ENCODE measurements at regions not wholly inside any gene's neighbourhood (a gene's known extent, or its start where the extent isn't known, plus 50 kb on each side); places are given as distances from the start of the nearest gene placed in this dataset.

GRCh38 chr4:119825696-119826095 is 197.1 kb upstream of the PDE5A start:
- no peaks in the 10 kb centered on the region for H3K4me1 ChIP-seq (ENCODE audit: control insufficient read depth in 5 of 5, insufficient read depth in 5 of 5, low read length in 5 of 5)
- DNase-seq (no peak), ATAC-seq (ENCODE audit: insufficient read depth, low FRiP score) (no peak)
- H3K9me3 ChIP-seq (ENCODE audit: control insufficient read depth in 4 of 4, insufficient read depth in 3 of 4, low read length in 3 of 4), result peaks cover 0 to 3% (median 0%) of the 10 kb centered on the region in 4 donors
- whole genome bisulfite sequencing, 2 donors, result 82 to 87% methylated on average over 2 of the region's 2 CpGs
- H3K27ac ChIP-seq (ENCODE audit: low read depth in 1 of 2, low read length in 1 of 2), result no peak overlapping the region
- no peaks in the 10 kb centered on the region for H3K27me3 ChIP-seq (ENCODE audit: control insufficient read depth in 3 of 3, insufficient read depth in 3 of 3, low read length in 2 of 3)
- no peak for TF ChIP-seq CTCF (IDR thresholded peaks at IDR 0.05; ENCODE audit: control extremely low read depth, extremely low read depth)
- H3K9ac ChIP-seq (ENCODE audit: insufficient read depth in 1 of 2, low read length in 2 of 2), result no peak overlapping the region
- H3K4me3 ChIP-seq, result no peak overlapping the region
- no peaks in the 10 kb centered on the region for H3K36me3 ChIP-seq (ENCODE audit: control insufficient read depth in 4 of 4, insufficient read depth in 4 of 4, low read length in 4 of 4)

DNA sequence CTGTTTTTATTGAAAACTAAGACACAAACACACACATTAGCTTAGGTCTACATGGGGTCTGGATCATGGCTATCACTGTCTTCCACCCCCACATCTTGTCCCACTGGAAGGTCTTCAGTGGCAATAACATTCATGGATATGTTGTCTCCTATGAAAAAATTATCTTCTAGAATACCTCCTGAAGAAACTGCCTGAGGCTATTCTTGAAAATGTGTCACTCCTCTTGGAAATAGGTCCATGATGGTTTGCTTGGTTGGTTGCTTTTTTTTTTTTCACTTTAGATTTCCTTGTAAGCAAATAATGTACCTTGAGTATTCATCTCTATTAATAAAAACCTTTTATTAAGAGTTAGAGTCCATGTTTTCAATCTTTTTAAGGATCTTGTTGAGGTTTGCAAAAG is 195.3 kb upstream of the PDE5A start:
- TF ChIP-seq CTCF (IDR thresholded peaks at IDR 0.05; ENCODE audit: control extremely low read depth, extremely low read depth), result no peak
- ATAC-seq (ENCODE audit: insufficient read depth, low FRiP score), result no peak

DNA sequence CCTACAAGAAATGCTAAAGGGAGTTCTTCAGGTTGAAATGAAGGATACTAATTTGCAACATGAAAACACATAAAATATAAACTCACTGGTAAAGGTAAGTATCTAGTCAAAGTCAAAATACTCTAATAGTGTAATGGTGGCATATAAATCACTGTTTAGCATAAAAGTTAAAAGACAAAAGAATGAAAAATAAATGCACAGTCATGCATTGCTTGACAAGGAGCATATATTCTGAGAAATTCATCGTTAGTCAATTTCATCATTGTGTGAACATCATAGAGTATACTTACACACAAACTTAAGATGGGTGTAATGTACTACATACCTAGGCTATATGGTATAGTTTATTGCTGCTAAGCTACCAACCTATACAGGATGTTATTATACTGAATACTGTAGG is 194.4 kb upstream of the PDE5A start:
- no peak overlapping the region for H3K27ac ChIP-seq (ENCODE audit: low read depth in 1 of 2, low read length in 1 of 2)
- TF ChIP-seq CTCF (IDR thresholded peaks at IDR 0.05; ENCODE audit: control extremely low read depth, extremely low read depth), result no peak
- no peak overlapping the region for H3K4me3 ChIP-seq
- DNase-seq (no peak), ATAC-seq (ENCODE audit: insufficient read depth, low FRiP score) (no peak)
- peaks cover 0 to 3% (median 0%) of the 10 kb centered on the region in 4 donors for H3K9me3 ChIP-seq (ENCODE audit: control insufficient read depth in 4 of 4, insufficient read depth in 3 of 4, low read length in 3 of 4)
- H3K36me3 ChIP-seq (ENCODE audit: control insufficient read depth in 4 of 4, insufficient read depth in 4 of 4, low read length in 4 of 4), result no peaks in the 10 kb centered on the region
- no peak overlapping the region for H3K9ac ChIP-seq (ENCODE audit: insufficient read depth in 1 of 2, low read length in 2 of 2)
- H3K4me1 ChIP-seq (ENCODE audit: control insufficient read depth in 5 of 5, insufficient read depth in 5 of 5, low read length in 5 of 5), result no peaks in the 10 kb centered on the region
- 88 to 94% methylated on average over 1 of the region's 1 CpG for WGBS, 2 donors
- H3K27me3 ChIP-seq (ENCODE audit: control insufficient read depth in 3 of 3, insufficient read depth in 3 of 3, low read length in 2 of 3), result no peaks in the 10 kb centered on the region

More for the DNA sequence above, 195.3 kb upstream of the PDE5A start:
- Histone ChIP-seq H3K27ac (ENCODE audit: low read depth in 1 of 2, low read length in 1 of 2) (no peak overlapping the region), H3K27me3 (ENCODE audit: control insufficient read depth in 3 of 3, insufficient read depth in 3 of 3, low read length in 2 of 3) (no peaks in the 10 kb centered on the region), H3K9ac (ENCODE audit: insufficient read depth in 1 of 2, low read length in 2 of 2) (no peak overlapping the region), H3K4me1 (ENCODE audit: control insufficient read depth in 5 of 5, insufficient read depth in 5 of 5, low read length in 5 of 5) (no peaks in the 10 kb centered on the region), H3K9me3 (ENCODE audit: control insufficient read depth in 4 of 4, insufficient read depth in 3 of 4, low read length in 3 of 4) (peaks cover 0 to 3% (median 0%) of the 10 kb centered on the region in 4 donors), H3K36me3 (ENCODE audit: control insufficient read depth in 4 of 4, insufficient read depth in 4 of 4, low read length in 4 of 4) (no peaks in the 10 kb centered on the region), H3K4me3 (no peak overlapping the region)
- DNase-seq, result no peak

GRCh38 chr4:119816473-119816872 is 187.9 kb upstream of the PDE5A start:
- Histone ChIP-seq H3K9me3 (ENCODE audit: control insufficient read depth in 4 of 4, insufficient read depth in 3 of 4, low read length in 3 of 4) (peaks cover 0 to 4% (median 3%) of the 10 kb centered on the region in 4 donors), H3K4me1 (ENCODE audit: control insufficient read depth in 5 of 5, insufficient read depth in 5 of 5, low read length in 5 of 5) (no peaks in the 10 kb centered on the region), H3K27ac (ENCODE audit: low read depth in 1 of 2, low read length in 1 of 2) (no peak overlapping the region), H3K36me3 (ENCODE audit: control insufficient read depth in 4 of 4, insufficient read depth in 4 of 4, low read length in 4 of 4) (no peaks in the 10 kb centered on the region), H3K4me3 (no peak overlapping the region), H3K9ac (ENCODE audit: insufficient read depth in 1 of 2, low read length in 2 of 2) (no peak overlapping the region), H3K27me3 (ENCODE audit: control insufficient read depth in 3 of 3, insufficient read depth in 3 of 3, low read length in 2 of 3) (no peaks in the 10 kb centered on the region)
- no peak for ATAC-seq (ENCODE audit: insufficient read depth, low FRiP score)
- no peak for TF ChIP-seq CTCF (IDR thresholded peaks at IDR 0.05; ENCODE audit: control extremely low read depth, extremely low read depth)
- DNase-seq, result no peak
